ENCODE measurements at regions not wholly inside any gene's neighbourhood (a gene's known extent, or its start where the extent isn't known, plus 50 kb on each side); places are given as distances from the start of the nearest gene placed in this dataset.

- ATAC-seq = peak; percentile 41
- POLR2A ChIA-PET = interaction anchor here (1.0 to 1.1 kb wide), 2 partner anchors 11 to 156 kb away, joined by 3 read pairs; no protein-coding TSS in a partner anchor
- BruUV-seq (replicated peaks) = no TSS peak
- TF ChIP-seq SMAD4 (CRISPR knock-in tag; conservative IDR thresholded peaks at IDR 0.05) (0 out of 2 replicates have a peak, but pooled peaks have one; percentile 41), XRCC3 (IDR thresholded peaks at IDR 0.05) (no peak), BRD4 (IDR thresholded peaks at IDR 0.05) (no peak), ZNF445 (CRISPR knock-in tag; IDR thresholded peaks at IDR 0.05; ENCODE audit: low read depth) (no peak), ZBTB5 (IDR thresholded peaks at IDR 0.05) (no peak), ZNF354B (CRISPR knock-in tag; IDR thresholded peaks at IDR 0.05) (no peak), ZNF41 (CRISPR knock-in tag; conservative IDR thresholded peaks at IDR 0.05) (no peak), ZNF431 (CRISPR knock-in tag; IDR thresholded peaks at IDR 0.05) (no peak), PHF8 (IDR thresholded peaks at IDR 0.05; ENCODE audit: borderline replicate concordance, low read length) (no peak), ZNF224 (CRISPR knock-in tag; IDR thresholded peaks at IDR 0.05) (no peak), HDAC2 (IDR thresholded peaks at IDR 0.05) (no peak; the same call in 1 of the 2 replicates), PML (IDR thresholded peaks at IDR 0.05; ENCODE audit: low read length) (no peak), MITF (IDR thresholded peaks at IDR 0.05) (no peak), ZNF143 (CRISPR knock-in tag; IDR thresholded peaks at IDR 0.05) (no peak), LEF1 (IDR thresholded peaks at IDR 0.05) (peak; percentile 84), ID3 (CRISPR knock-in tag; IDR thresholded peaks at IDR 0.05) (no peak), ID3 (tag; IDR thresholded peaks at IDR 0.05) (no peak), CC2D1A (IDR thresholded peaks at IDR 0.05) (no peak), STAG1 (CRISPR knock-in tag; IDR thresholded peaks at IDR 0.05; ENCODE audit: borderline replicate concordance) (no peak), KDM2B (CRISPR knock-in tag; IDR thresholded peaks at IDR 0.05) (no peak)
These were observed 157.5 kb downstream of the CEBPB start for GRCh38 chr20:50348096-50348495.

More at GRCh38 chr20:50348096-50348495, 157.5 kb downstream of the CEBPB start:
- Histone ChIP-seq H3K9ac (ENCODE audit: insufficient read depth in 1 of 2, low read depth in 2 of 2, low read length in 2 of 2) (peak overlapping the region in 1 of 2 experiments; percentile 28; a peak in 2 of 4 replicates), H3K27me3 (ENCODE audit: control insufficient read depth in 2 of 2, insufficient read depth in 2 of 2, low read length in 2 of 2) (no peaks in the 10 kb centered on the region), H3K4me1 (replicated peaks in 1 of 2; ENCODE audit: control insufficient read depth in 2 of 2, insufficient read depth in 2 of 2, low read length in 2 of 2) (peaks cover 25 to 29% of the 10 kb centered on the region in 2 experiments), H2AFZ (ENCODE audit: low read depth, low read length) (peak overlapping the region; percentile 81), H3K27ac (ENCODE audit: extremely low read depth, low read depth, low read length) (peak overlapping the region; percentile 53; the same call in 1 of the 3 replicates), H3K79me2 (ENCODE audit: control insufficient read depth, insufficient read depth, low read length) (no peaks in the 10 kb centered on the region), H4K20me1 (replicated peaks; ENCODE audit: control insufficient read depth, insufficient read depth, low read length) (no peaks in the 10 kb centered on the region), H3K9me3 (replicated peaks; ENCODE audit: control insufficient read depth, insufficient read depth, low read depth, low read length) (no peaks in the 10 kb centered on the region), H3K9me1 (ENCODE audit: control insufficient read depth, insufficient read depth, low read length) (no peaks in the 10 kb centered on the region), H3K4me3 (no peak overlapping the region), H3K4me2 (ENCODE audit: insufficient read depth, low read length) (peak overlapping the region; percentile 23), H3K36me3 (ENCODE audit: control insufficient read depth, insufficient read depth, low read length) (no peaks in the 10 kb centered on the region)
- peak; percentile 77 for FAIRE-seq
- WGBS (ENCODE audit: insufficient coverage, low coverage, missing lambda C conversion rate) = 7% methylated on average over 6 of the region's 6 CpGs
- in situ Hi-C loops (cut with MboI) (loop anchor here (5.0 kb wide), 1 partner anchor 114 kb away; no protein-coding TSS in a partner anchor), intact Hi-C loops (cut with micrococcal nuclease) (loop anchor here (5.0 kb wide), 1 partner anchor 114 kb away; no protein-coding TSS in a partner anchor)
- DNase-seq (ENCODE audit: extremely low read depth in 1 of 4, low spot score in 3 of 4) = peak in 2 of 4 experiments; percentile 32 to 70
- CTCF ChIA-PET (ENCODE audit: low intra/inter-chr PET ratio) = no interaction called here

All from K562 (cell line).